H1 (cell line): ENCODE measurements at regions not wholly inside any gene's neighbourhood (a gene's known extent, or its start where the extent isn't known, plus 50 kb on each side); places are given as distances from the start of the nearest gene placed in this dataset.

Source experiments
- CREB1 ChIP-seq: IDR thresholded peaks from 2 replicates; pipeline ENCODE4 v1.6.1; 2012; ENCODE audit warnings: inconsistent platforms
- E2F6 ChIP-seq: IDR thresholded peaks from 2 replicates; pipeline ENCODE4 v1.6.1; 2012; ENCODE audit warnings: inconsistent platforms
- GABPA ChIP-seq: IDR thresholded peaks from 2 replicates; pipeline ENCODE4 v1.6.1; 2011; ENCODE audit warnings: mild to moderate bottlenecking, low read length, moderate library complexity, borderline replicate concordance; ENCODE audit not compliant: insufficient read depth
- USF2 ChIP-seq: IDR thresholded peaks from 2 replicates; pipeline ENCODE4 v1.6.1; 2011; ENCODE audit warnings: low read length, improper control_type of control experiment
- YY1 ChIP-seq: IDR thresholded peaks from 2 replicates; pipeline ENCODE4 v1.6.1; 2011; ENCODE audit warnings: low read depth, mild to moderate bottlenecking, low read length

GRCh38 chr2:160932960-160933359, 227.3 kb upstream of the TANK start (continued):
- no peak for TF ChIP-seq GABPA
- TF ChIP-seq E2F6, result no peak
- no peak for TF ChIP-seq YY1
- TF ChIP-seq USF2, result no peak
- no peak for TF ChIP-seq CREB1
